GM13976 (cell line): ENCODE measurements at regions not wholly inside any gene's neighbourhood (a gene's known extent, or its start where the extent isn't known, plus 50 kb on each side); places are given as distances from the start of the nearest gene placed in this dataset.

Experiments used
- DNase-seq: peaks from one replicate; pipeline ENCODE4 v3.0.0; 2012; ENCODE audit warnings: low spot score
- CTCF ChIP-seq: IDR thresholded peaks from 2 replicates; pipeline ENCODE4 v1.5.1; 2012; ENCODE audit warnings: borderline replicate concordance, mild to moderate bottlenecking; ENCODE audit not compliant: insufficient read depth; ENCODE audit errors: extremely low read depth, missing control alignments, control extremely low read depth
- in situ Hi-C: fragments of 300-500 bp; cut with MboI; formaldehyde crosslinking; loops from one replicate; pipeline ENCODE4 v1.12.0; 2022; ENCODE audit warnings: low sequenced_read_pairs, mixed read lengths, inconsistent platforms; ENCODE audit not compliant: unreplicated experiment

DNA sequence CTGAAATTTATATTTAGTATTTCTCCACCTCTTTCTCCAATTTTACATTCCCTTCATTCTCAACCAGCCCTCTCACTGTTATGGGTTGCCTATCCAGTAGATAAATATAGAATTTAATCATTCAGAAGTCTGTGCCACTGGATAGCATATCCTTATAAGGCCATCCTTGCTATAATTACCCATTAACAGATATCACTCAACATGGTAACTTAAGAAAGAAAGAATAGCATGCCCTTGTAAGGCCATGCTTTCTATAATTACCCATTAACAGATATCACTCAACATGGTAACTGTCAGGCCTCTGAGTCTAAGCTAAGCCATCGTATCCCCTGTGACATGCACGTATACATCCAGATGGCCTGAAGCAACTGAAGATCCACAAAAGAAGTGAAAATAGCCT lies 1137.4 kb upstream of the FAM98A start:
- DNase-seq, result no peak
- in situ Hi-C loops, result no loop called here
- no peak for TF ChIP-seq CTCF

DNA sequence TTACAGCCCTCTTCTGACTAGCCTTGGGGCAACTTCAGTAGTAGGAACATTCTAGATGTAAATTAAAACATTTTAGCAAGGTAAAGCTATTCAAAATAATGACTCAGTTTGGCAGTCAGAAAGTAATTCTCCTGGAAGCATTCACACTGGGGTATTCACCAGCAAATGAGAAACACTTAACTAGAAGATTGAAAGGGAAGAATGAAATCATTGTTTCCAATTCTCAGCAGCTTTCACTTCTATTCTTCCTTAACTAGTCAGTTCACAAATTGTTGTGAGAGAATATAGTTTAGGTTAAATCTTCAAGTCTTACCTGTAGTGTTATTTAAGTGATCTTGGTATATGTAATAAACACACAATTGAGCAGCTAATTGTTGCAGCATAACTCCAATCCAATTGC lies 1135.6 kb upstream of the FAM98A start:
- in situ Hi-C loops, result no loop called here
- no peak for TF ChIP-seq CTCF
- DNase-seq, result no peak

DNA sequence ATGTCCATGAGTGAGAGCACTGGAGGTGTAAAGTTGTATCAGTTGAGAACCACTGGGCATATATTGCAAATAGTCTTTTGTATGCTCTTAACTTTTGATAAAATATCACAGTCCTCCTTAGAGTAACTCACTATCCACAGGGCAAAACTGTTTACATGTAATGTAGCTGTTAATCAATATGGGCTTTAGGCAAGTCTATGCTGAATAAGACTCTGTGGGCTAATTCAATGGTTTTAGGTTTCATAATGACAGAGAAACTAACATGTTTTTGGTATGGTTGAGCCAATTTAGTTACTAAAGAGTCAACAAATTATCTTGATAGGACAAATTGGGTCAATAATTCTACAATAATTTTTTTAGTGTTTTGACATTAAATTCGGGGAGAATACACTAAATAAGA lies 1134.9 kb upstream of the FAM98A start:
- no peak for TF ChIP-seq CTCF
- in situ Hi-C loops, result no loop called here

DNA sequence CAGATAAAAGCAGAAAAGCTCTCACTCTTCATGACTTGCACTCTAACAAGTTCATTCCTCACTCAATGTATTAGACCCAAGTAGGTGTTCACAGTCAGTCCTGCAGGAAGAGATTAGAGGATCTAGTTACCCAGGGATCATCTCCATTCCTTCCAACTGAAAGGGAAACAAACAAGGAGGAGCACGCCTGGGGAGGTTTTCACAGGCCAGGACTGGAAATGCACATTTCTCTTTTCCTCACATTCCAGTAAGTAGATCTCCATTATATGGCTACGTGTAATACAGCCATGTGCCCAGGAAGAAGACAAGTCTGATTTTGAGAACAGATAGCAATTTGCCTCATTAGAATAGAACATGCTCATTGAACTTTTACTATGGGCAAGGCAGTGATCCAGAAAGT lies 1132.2 kb upstream of the FAM98A start:
- TF ChIP-seq CTCF, result no peak
- DNase-seq, result no peak
- in situ Hi-C loops, result no loop called here

More for the DNA sequence above, 1134.9 kb upstream of the FAM98A start:
- no peak for DNase-seq

DNA sequence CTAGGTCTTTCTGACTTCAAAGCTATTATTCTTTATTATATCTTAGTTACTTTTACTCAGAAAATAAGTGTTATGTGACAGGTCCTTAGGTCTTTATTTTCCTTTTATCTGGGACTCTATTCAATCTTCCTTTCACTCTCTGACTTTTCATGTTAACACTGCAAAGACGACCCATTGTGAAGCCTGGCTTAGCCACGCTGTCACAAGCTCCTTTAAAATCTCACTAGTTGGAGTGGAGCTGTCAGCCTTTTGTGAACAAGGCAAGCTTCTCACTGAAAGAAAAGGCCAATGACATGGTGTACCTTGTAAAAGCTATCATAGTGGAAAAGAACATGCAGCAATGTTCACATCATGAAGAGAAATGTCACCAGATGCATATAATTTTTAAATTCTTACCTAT lies 1130.7 kb upstream of the FAM98A start:
- DNase-seq, result no peak
- in situ Hi-C loops, result no loop called here
- no peak for TF ChIP-seq CTCF

DNA sequence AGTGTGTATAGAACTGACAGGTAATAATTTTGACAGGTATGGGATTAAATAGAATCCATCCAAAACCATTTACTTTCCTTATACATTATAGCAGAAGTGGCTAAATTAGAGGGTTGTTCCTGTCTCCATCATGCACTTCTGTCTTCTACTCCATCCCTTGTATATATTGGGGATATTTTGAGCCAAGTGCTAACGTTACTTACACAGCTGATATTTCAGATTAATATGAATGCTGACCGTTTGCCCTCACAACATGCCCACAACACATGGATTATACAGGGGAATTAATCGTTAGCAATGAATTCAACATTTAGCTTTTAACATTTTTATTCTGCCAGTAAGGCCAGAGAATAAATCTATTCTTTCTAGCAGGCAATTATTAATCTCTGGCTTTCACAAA lies 1125.0 kb upstream of the FAM98A start:
- DNase-seq, result no peak
- in situ Hi-C loops, result no loop called here
- TF ChIP-seq CTCF, result no peak

DNA sequence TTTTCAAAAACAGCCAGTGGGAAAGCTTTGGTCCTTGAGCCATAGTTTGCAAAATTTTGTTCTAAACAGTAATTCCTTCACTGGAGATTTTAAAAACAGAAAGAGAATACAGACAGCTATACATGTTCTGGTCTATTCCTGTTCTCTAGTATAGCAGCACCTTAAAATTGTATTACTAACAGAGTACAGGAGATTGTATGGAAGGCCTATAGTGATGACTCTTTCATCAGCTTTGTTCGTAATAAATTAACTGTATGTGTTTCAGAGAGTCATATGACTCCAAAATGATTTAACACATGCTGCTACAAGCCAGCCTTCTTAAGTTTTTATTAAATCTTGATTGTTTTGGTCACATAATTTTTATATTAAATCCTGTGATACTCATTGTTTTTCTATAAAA lies 1124.6 kb upstream of the FAM98A start:
- no peak for TF ChIP-seq CTCF

More for the DNA sequence above, 1124.6 kb upstream of the FAM98A start:
- no peak for DNase-seq
- in situ Hi-C loops, result no loop called here
